Naive B cell (primary cell): ENCODE measurements at regions not wholly inside any gene's neighbourhood (a gene's known extent, or its start where the extent isn't known, plus 50 kb on each side); places are given as distances from the start of the nearest gene placed in this dataset.

Experiments
- ATAC-seq, 2 donors: fragments of 150-1000 bp; cut with Tn5 transposase; 2 replicates each; pipeline ENCODE4 v1.10.0; 2021; ENCODE audit warnings: low read depth in 2 of 2, mild to moderate bottlenecking in 2 of 2, moderate library complexity in 2 of 2
- DNase-seq: peaks from one replicate; pipeline ENCODE4 v3.0.0; 2022
- H3K27ac Mint-ChIP-seq, 6 donors: one replicate each; pipeline ENCODE4 v1.8.0; 2020 to 2022; ENCODE audit warnings: mild to moderate bottlenecking in 6 of 6, mixed read lengths in 6 of 6, moderate library complexity in 5 of 6, inconsistent platforms in 2 of 6
- H3K27me3 Mint-ChIP-seq, 3 donors: one replicate each; pipeline ENCODE4 v1.8.0; 2021 to 2022; ENCODE audit warnings: mixed read lengths in 3 of 3, mild to moderate bottlenecking in 1 of 3
- H3K36me3 Mint-ChIP-seq, 2 donors: one replicate each; pipeline ENCODE4 v1.8.0; 2020 to 2022; ENCODE audit warnings: mixed read lengths in 2 of 2, inconsistent platforms in 1 of 2, mild to moderate bottlenecking in 1 of 2
- H3K4me1 Mint-ChIP-seq, 3 donors: one replicate each; pipeline ENCODE4 v1.8.0; 2020 to 2022; ENCODE audit warnings: mixed read lengths in 3 of 3, inconsistent platforms in 1 of 3, mild to moderate bottlenecking in 1 of 3, moderate library complexity in 1 of 3
- H3K4me3 Mint-ChIP-seq, 8 donors: one replicate each; pipeline ENCODE4 v1.8.0; 2020 to 2022; ENCODE audit warnings: mild to moderate bottlenecking in 8 of 8, mixed read lengths in 8 of 8, moderate library complexity in 8 of 8, inconsistent platforms in 2 of 8
- H3K9me3 Mint-ChIP-seq, 7 donors: one replicate each; pipeline ENCODE4 v1.8.0; 2020 to 2022; ENCODE audit warnings: mixed read lengths in 7 of 7, mild to moderate bottlenecking in 5 of 7, inconsistent platforms in 2 of 7, moderate library complexity in 1 of 7

GRCh38 chr2:204495381-204495780 lies 49.9 kb upstream of the PARD3B start:
- H3K27me3 Mint-ChIP-seq: no peaks in the 10 kb centered on the region
- H3K27ac Mint-ChIP-seq: no peak overlapping the region
- no peak for DNase-seq
- ATAC-seq: no peak
- no peaks in the 10 kb centered on the region for H3K4me1 Mint-ChIP-seq
- peaks cover 0 to 2% (median 0%) of the 10 kb centered on the region in 7 donors for H3K9me3 Mint-ChIP-seq
- no peak overlapping the region for H3K4me3 Mint-ChIP-seq
- H3K36me3 Mint-ChIP-seq: no peaks in the 10 kb centered on the region
